Immature natural killer cell (primary cell): ENCODE measurements at regions not wholly inside any gene's neighbourhood (a gene's known extent, or its start where the extent isn't known, plus 50 kb on each side); places are given as distances from the start of the nearest gene placed in this dataset.

Experiments used
- DNase-seq, 3 donors: peaks; one replicate each; pipeline ENCODE4 v3.0.0; 2022; ENCODE audit warnings: mixed read lengths in 1 of 3
- H3K27ac Mint-ChIP-seq, 6 donors: one replicate each; pipeline ENCODE4 v1.8.0; 2020; ENCODE audit warnings: mixed read lengths in 6 of 6, mild to moderate bottlenecking in 5 of 6, inconsistent platforms in 4 of 6, moderate library complexity in 3 of 6
- H3K27me3 Mint-ChIP-seq, 3 donors: one replicate each; pipeline ENCODE4 v1.8.0; 2020 to 2021; ENCODE audit warnings: low read depth in 3 of 3, mild to moderate bottlenecking in 3 of 3, mixed read lengths in 3 of 3, moderate library complexity in 3 of 3, inconsistent platforms in 1 of 3
- H3K36me3 Mint-ChIP-seq, 3 donors: one replicate each; pipeline ENCODE4 v1.8.0; 2020; ENCODE audit warnings: mixed read lengths in 3 of 3, inconsistent platforms in 2 of 3, mild to moderate bottlenecking in 2 of 3
- H3K4me1 Mint-ChIP-seq, 2 donors: one replicate each; pipeline ENCODE4 v1.8.0; 2020; ENCODE audit warnings: inconsistent platforms in 2 of 2, mild to moderate bottlenecking in 2 of 2, mixed read lengths in 2 of 2, moderate library complexity in 1 of 2
- H3K4me3 Mint-ChIP-seq, 5 donors: one replicate each; pipeline ENCODE4 v1.8.0; 2020; ENCODE audit warnings: mild to moderate bottlenecking in 5 of 5, mixed read lengths in 5 of 5, inconsistent platforms in 3 of 5, moderate library complexity in 3 of 5
- H3K9me3 Mint-ChIP-seq, 6 donors: one replicate each; pipeline ENCODE4 v1.8.0; 2020; ENCODE audit warnings: mild to moderate bottlenecking in 6 of 6, mixed read lengths in 6 of 6, inconsistent platforms in 4 of 6, moderate library complexity in 3 of 6

DNA sequence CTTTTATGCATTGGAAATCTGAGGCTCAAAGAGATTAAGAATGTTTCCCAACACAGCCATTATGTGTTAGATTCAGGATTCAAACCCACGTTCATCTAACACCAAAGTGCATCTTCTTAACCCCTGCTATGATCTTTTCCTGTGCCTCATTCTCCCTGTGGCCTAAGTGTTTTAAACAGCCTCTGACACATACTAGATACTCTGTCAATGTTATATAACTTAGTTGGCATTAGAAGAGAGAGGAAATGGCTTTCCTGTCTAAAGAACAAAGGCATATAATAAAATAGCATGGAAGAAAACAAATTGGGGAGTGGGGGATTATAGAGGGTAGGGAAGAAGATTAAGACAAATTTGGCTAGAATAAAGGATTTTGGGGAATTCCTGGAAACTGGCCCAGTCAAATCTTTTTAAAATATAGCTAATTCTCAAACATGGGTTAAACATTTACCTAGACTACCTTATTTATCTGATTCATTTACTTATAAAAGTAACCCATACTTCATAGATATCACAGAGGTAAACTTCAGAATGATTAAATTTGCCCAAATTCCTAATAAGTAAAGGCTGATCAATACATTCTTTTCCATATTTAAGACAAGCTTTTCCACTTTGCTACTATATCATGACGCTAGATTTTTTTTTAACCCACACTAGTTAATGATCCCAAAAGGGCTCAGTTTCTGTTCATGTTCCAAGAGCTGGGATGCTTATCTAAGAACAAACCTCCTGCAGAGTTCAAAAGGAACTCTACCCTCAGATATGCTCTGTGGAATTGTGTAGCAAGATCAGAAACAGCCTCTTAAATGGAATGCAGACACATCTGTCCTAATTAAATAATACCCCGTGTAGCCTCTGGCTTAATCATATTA lies 122.9 kb upstream of the PTPRG start:
- no peak for DNase-seq
- Mint-ChIP-seq H3K9me3 (peaks cover 0 to 17% (median under 1%) of the 10 kb centered on the region in 6 donors), H3K27ac (no peak overlapping the region), H3K4me3 (no peak overlapping the region), H3K36me3 (no peaks in the 10 kb centered on the region), H3K27me3 (no peaks in the 10 kb centered on the region), H3K4me1 (no peaks in the 10 kb centered on the region)

DNA sequence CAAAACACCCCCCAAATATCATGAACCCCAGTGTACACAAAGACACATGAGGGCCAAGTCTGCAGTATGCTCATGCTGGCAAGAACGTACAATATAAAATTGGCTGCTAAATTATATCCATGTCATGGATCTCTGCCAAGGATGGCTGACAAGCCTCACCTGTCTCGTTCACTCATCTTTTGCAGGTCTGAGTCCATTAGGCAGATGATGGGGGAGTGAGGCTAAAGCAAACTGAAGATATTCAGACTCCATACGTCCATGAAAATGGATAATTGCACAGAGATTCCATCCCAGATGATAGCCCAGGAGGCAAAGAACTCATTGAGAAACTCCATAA lies 122.3 kb upstream of the PTPRG start:
- no peaks in the 10 kb centered on the region for H3K4me1 Mint-ChIP-seq
- H3K27ac Mint-ChIP-seq, result no peak overlapping the region
- no peaks in the 10 kb centered on the region for H3K36me3 Mint-ChIP-seq
- no peaks in the 10 kb centered on the region for H3K27me3 Mint-ChIP-seq
- H3K9me3 Mint-ChIP-seq, result peaks cover 0 to 17% (median under 1%) of the 10 kb centered on the region in 6 donors
- H3K4me3 Mint-ChIP-seq, result no peak overlapping the region
- no peak for DNase-seq

DNA sequence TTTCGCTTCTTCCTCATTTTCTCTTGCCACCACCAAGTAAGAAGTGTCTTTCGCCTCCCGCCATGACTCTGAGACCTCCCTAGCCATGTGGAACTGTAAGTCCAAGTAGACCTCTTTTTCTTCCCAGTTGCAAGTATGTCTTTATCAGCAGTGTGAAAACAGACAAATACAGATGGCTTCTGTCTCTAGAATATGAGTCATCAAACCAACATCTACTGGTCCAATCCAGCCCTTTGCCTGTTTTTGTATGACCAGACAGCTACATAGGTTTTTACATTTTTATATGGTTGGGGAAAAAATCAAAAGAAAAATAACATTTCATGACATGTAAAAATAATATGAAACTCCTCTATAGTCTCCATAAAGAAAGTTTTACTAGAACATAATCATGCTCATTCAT lies 118.7 kb upstream of the PTPRG start:
- H3K27ac Mint-ChIP-seq, result no peak overlapping the region
- no peak overlapping the region for H3K4me3 Mint-ChIP-seq
- H3K9me3 Mint-ChIP-seq, result peaks cover 0 to 17% (median 0%) of the 10 kb centered on the region in 6 donors
- H3K4me1 Mint-ChIP-seq, result no peaks in the 10 kb centered on the region
- no peaks in the 10 kb centered on the region for H3K27me3 Mint-ChIP-seq
- no peaks in the 10 kb centered on the region for H3K36me3 Mint-ChIP-seq
- no peak for DNase-seq

DNA sequence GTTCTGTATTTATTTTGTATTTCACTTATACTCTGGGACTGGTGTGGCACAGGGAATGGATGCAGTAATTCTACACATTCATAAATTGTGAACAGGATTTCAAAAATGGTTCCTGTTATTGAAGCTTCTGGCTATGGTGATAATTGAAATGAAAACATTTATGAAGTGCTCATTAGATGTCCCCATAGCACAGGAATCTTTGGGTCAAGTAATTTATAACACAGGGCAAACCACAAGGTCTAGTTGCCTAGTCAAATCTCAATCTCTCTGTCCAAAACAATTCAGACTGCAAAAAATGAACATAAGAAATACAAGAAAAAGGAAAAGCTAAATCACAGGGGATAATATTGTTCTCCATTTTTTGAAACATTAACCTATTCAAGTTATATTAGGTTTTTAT lies 117.5 kb upstream of the PTPRG start:
- Mint-ChIP-seq H3K36me3 (no peaks in the 10 kb centered on the region), H3K4me1 (no peaks in the 10 kb centered on the region), H3K4me3 (no peak overlapping the region), H3K27ac (no peak overlapping the region), H3K9me3 (peaks cover 0 to 17% (median 0%) of the 10 kb centered on the region in 6 donors), H3K27me3 (no peaks in the 10 kb centered on the region)
- DNase-seq, result no peak

DNA sequence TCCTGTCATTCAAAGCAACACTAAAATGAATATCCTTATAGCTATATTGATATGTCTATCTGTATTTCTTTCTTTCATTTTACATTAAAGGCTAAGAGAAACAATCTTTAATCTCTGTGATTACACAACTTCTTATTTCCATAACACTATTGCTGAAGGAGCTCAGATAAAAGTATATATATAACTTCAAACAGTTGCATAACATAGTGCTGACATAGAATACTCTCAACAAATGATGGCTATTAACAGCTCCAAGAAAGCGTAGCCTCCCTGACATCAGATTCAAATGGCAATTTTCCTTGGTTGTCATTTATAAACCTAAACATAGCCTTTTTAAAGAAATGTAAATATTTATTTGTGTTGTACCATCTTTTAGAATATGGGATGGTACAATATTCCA lies 116.6 kb upstream of the PTPRG start:
- peaks cover 0 to 2% (median 0%) of the 10 kb centered on the region in 3 donors for H3K27me3 Mint-ChIP-seq

DNA sequence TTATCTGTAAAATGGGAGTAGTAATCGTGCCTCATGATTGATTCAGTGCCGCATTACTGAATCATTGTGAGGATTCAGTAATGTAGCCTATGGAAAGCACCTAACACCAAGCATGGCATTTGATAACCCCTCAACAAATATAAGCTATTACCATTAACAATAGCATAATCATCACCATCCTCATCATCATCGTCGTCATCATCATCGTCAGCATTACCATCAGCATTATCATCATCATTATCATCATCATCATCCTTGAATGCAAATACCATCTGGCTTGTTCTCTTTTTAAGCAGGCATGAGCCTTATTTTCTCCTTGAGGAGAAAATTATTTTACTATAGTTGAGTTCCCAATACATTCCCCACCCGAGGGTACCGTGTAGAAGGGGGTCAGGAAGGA lies 115.4 kb upstream of the PTPRG start:
- Mint-ChIP-seq H3K27ac (no peak overlapping the region), H3K27me3 (peaks cover 0 to 2% (median 0%) of the 10 kb centered on the region in 3 donors), H3K9me3 (peaks cover 0 to 7% (median under 1%) of the 10 kb centered on the region in 6 donors), H3K4me3 (no peak overlapping the region), H3K36me3 (no peaks in the 10 kb centered on the region), H3K4me1 (no peaks in the 10 kb centered on the region)
- no peak for DNase-seq

More for the DNA sequence above, 116.6 kb upstream of the PTPRG start:
- Mint-ChIP-seq H3K4me1 (no peaks in the 10 kb centered on the region), H3K9me3 (peaks cover 0 to 16% (median 1%) of the 10 kb centered on the region in 6 donors), H3K27ac (no peak overlapping the region), H3K4me3 (no peak overlapping the region), H3K36me3 (no peaks in the 10 kb centered on the region)
- no peak for DNase-seq

DNA sequence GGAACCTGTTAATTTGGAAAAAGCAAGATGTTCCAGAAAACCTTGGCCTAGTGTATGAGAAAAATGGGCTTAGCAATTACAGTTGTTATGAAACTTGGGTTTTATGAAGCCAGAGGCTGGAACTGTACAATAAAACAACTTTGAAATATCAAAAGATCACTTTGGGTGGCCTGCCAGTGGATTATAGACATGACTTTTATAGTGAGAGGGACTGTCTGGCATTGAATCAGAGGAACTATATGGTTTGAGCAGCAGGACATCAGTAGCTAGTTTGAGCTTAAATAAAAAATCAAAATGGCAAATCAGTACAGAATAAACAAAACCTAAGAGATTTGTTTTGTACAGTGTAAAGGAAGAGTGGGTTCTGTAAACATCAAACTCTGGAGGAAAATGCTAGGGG lies 115.0 kb upstream of the PTPRG start:
- Mint-ChIP-seq H3K36me3 (no peaks in the 10 kb centered on the region), H3K27me3 (peaks cover 0 to 2% (median 0%) of the 10 kb centered on the region in 3 donors), H3K9me3 (peaks cover 0 to 6% (median 0%) of the 10 kb centered on the region in 6 donors), H3K4me1 (no peaks in the 10 kb centered on the region), H3K4me3 (no peak overlapping the region), H3K27ac (no peak overlapping the region)
- DNase-seq, result no peak

DNA sequence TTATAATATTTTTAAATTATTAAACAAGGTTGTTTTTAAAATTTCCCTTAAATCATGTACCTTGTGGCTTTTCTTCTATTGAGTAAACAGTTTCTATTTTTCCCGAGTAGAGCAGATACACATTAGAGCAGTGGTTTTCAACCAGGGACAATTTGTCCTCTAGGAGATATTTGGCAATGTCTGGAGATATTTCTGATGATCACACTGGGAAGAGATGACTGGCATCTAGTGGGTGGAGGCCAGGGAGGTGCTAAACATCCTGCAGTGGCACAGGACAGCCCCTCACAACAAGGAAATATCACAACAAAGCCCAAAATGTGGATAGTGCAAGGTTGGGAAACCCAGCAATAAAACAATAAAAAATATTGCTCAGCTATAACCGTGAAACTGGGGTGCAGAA lies 113.0 kb upstream of the PTPRG start:
- DNase-seq, result no peak
- H3K27me3 Mint-ChIP-seq, result peaks cover 0 to 2% (median 0%) of the 10 kb centered on the region in 3 donors
- H3K4me3 Mint-ChIP-seq, result no peak overlapping the region
- H3K27ac Mint-ChIP-seq, result no peak overlapping the region
- no peaks in the 10 kb centered on the region for H3K36me3 Mint-ChIP-seq
- H3K9me3 Mint-ChIP-seq, result peaks cover 0 to 7% (median 2%) of the 10 kb centered on the region in 6 donors
- no peaks in the 10 kb centered on the region for H3K4me1 Mint-ChIP-seq

DNA sequence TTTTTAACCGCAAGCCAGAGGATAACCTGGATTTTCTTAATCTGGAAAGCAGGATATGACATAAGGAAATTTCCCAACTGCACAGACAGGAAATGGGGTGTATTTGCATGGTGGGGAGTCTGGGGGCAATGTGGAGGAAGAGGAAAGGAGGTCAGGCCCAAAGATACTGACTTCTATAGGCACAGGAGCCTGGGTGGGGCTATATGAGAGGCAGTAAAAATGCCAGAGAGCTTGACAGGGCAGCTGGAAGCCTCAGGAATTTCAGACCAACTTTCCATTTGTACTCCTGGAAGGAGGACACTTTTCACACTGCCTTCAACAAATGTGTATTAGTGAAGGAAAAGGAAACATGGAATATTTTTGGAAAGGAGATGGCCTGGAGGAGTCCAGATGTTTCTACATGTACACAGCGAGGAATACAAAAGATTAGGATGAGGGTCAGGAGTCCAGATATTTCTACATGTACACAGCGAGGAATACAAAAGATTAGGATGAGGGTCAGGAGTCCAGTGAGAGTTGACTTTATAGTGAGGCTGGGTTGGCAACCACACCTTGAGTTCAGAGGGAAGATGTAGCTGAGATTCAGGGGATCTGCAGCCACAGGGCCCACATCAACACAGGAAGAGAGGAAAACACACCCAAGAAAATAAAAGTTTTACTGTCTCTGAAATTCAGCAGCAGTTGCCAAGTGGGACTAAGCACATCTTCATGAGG lies 111.9 kb upstream of the PTPRG start:
- H3K27me3 Mint-ChIP-seq, result peaks cover 0 to 2% (median 0%) of the 10 kb centered on the region in 3 donors
- H3K36me3 Mint-ChIP-seq, result no peaks in the 10 kb centered on the region
- H3K4me1 Mint-ChIP-seq, result no peaks in the 10 kb centered on the region
- H3K4me3 Mint-ChIP-seq, result no peak overlapping the region
- peaks cover 0 to 7% (median 2%) of the 10 kb centered on the region in 6 donors for H3K9me3 Mint-ChIP-seq
- no peak for DNase-seq
- no peak overlapping the region for H3K27ac Mint-ChIP-seq

DNA sequence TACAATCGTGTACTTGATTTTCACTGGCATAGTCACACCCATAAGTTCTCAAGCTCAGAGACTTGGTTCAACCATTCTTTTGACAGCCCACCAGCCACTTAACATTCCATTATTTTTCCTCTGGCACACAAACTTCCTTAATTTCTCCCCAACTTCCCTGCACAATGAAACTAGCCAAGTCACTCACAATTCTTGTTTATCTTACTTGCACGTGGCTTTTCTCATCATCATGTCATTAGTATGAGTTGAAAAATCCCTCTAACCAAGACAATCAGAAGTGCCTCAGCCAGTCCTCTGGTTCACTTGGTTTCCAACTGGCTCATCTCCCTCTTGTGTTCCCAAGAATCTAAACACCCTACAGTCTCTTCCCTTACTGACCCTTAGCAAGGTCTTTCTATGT lies 110.5 kb upstream of the PTPRG start:
- no peak overlapping the region for H3K4me3 Mint-ChIP-seq
- no peaks in the 10 kb centered on the region for H3K4me1 Mint-ChIP-seq
- peaks cover 0 to 2% (median 0%) of the 10 kb centered on the region in 3 donors for H3K27me3 Mint-ChIP-seq
- no peak for DNase-seq
- no peak overlapping the region for H3K27ac Mint-ChIP-seq
- H3K9me3 Mint-ChIP-seq, result peaks cover 0 to 7% (median 2%) of the 10 kb centered on the region in 6 donors
- H3K36me3 Mint-ChIP-seq, result no peaks in the 10 kb centered on the region

DNA sequence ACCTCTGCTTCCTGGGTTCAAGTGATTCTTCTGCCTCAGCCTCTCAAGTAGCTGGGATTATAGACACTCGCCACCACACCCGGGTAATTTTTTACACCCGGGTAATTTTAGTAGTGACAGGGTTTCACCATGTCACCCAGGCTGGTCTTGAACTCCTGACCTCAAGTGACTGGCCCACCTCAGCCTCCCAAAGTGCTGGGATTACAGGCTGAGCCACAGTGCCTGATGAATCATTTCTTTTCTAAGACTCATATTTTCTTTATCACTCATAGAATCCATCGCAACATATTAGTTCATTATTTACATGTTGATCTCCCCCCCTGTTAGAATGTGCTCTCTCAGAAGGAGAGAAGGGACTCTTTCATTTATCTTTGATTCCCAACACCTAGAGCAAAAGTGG lies 109.5 kb upstream of the PTPRG start:
- Mint-ChIP-seq H3K4me3 (no peak overlapping the region), H3K4me1 (no peaks in the 10 kb centered on the region), H3K36me3 (no peaks in the 10 kb centered on the region), H3K9me3 (peaks cover 0 to 8% (median 2%) of the 10 kb centered on the region in 6 donors), H3K27ac (no peak overlapping the region), H3K27me3 (peaks cover 0 to 2% (median 0%) of the 10 kb centered on the region in 3 donors)
- DNase-seq, result no peak

DNA sequence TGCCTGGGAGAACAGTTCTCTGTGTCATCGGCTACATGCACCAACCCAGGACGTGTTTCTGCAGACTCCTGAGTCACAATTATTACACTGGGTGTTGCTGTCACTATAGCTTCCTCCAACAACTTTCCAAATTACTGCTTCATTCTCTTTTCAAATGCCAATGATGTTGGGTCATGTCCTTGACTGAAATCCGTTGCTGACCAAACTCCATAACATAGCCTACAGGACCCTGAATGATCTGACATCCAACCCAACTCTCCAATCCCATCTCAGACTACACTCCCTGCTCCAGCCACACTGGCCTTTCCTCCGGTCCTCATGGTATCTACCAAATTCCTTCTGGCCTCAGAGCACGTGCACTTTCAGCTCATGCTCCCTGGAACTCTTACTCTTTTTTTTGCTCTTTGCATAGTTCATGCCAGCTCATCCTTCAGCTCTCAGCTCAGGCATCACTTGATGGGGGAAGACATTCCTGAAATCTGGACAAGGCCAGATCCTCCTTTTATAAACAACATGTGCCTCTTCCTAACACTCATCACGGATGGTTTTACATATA lies 108.8 kb upstream of the PTPRG start:
- no peak for DNase-seq
- no peaks in the 10 kb centered on the region for H3K4me1 Mint-ChIP-seq
- peaks cover 0 to 2% (median 0%) of the 10 kb centered on the region in 3 donors for H3K27me3 Mint-ChIP-seq
- H3K36me3 Mint-ChIP-seq, result no peaks in the 10 kb centered on the region
- no peak overlapping the region for H3K4me3 Mint-ChIP-seq
- H3K27ac Mint-ChIP-seq, result no peak overlapping the region
- H3K9me3 Mint-ChIP-seq, result peaks cover 0 to 8% (median 2%) of the 10 kb centered on the region in 6 donors

DNA sequence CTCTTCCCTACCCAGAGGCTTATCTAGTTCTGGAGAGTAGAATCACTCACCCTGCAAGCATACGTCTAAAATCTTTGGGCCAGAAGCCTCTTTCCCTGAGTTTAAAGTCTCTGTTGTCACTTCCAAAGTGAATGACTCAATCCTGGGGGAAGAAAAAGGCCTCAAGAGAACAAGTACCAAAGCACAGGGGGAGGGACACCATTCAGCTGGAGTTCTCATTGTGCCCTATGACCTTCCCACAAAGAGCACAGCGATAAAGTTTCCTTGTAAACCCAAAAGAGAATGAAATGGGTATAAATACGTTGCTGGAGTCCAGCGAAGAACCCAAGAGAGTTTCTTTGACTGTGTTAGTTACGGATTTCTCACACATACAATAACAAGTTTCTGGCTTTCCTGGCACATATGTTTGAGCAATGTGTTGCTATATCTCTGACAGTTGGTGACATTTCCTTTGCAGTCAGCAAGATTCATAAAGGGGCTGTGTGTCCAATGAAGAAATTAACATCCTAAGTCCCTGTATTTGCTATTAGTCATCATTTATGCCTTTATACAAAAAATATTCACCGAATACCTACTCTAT lies 107.3 kb upstream of the PTPRG start:
- H3K9me3 Mint-ChIP-seq, result peaks cover 0 to 8% (median 2%) of the 10 kb centered on the region in 6 donors
- H3K4me1 Mint-ChIP-seq, result no peaks in the 10 kb centered on the region
- DNase-seq, result no peak
- H3K4me3 Mint-ChIP-seq, result no peak overlapping the region
- peaks cover 0 to 2% (median 0%) of the 10 kb centered on the region in 3 donors for H3K27me3 Mint-ChIP-seq
- no peaks in the 10 kb centered on the region for H3K36me3 Mint-ChIP-seq
- no peak overlapping the region for H3K27ac Mint-ChIP-seq

DNA sequence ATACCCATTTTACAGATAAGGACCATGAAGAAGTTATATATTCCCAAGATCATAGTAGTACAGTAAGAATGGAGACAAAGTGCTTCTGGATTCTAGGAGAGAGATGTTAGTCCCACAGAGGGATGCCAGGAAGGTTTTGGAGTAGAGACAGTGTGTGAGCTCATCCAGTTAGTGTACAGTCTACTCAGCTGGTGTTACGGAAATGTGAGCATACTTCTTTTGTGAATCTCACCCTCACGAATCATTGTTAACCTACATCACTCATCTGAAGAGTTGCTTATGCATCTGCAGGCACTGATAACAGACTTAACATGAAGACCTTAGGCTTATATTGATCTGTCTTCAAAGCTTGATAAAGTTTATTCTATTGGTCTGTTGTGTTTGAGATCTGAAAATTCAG lies 106.6 kb upstream of the PTPRG start:
- Mint-ChIP-seq H3K27me3 (no peaks in the 10 kb centered on the region), H3K27ac (no peak overlapping the region), H3K4me1 (no peaks in the 10 kb centered on the region), H3K9me3 (peaks cover 0 to 14% (median under 1%) of the 10 kb centered on the region in 6 donors), H3K36me3 (no peaks in the 10 kb centered on the region), H3K4me3 (no peak overlapping the region)
- DNase-seq, result no peak
